Peyer's patch (tissue), 4 donors: ENCODE measurements at regions not wholly inside any gene's neighbourhood (a gene's known extent, or its start where the extent isn't known, plus 50 kb on each side); places are given as distances from the start of the nearest gene placed in this dataset.
"Not testable (repeated sequence)": the region's sequence is repeated elsewhere in the genome, so short reads cannot be mapped to it uniquely, and the experiment has no call there.

ENCODE experiments used
- POLR2A ChIP-seq, 2 donors: fragments of 450-650 bp; IDR thresholded peaks; one replicate each; pipeline ENCODE4 v1.5.1; 2017; ENCODE audit warnings: antibody characterized with exemption in 2 of 2, mild to moderate bottlenecking in 2 of 2, moderate library complexity in 2 of 2
- TF ChIP-seq, protein P1 (sequence below), 6 experiments: fragments of 450-650 bp in 4 of 6; fragments of 200-600 bp in 2 of 6; sonication (generic) in 1 of 6; IDR thresholded peaks; one replicate each; pipeline ENCODE4 v1.5.1; 2017 to 2019; ENCODE audit warnings: antibody characterized with exemption in 6 of 6, mild to moderate bottlenecking in 3 of 6, moderate library complexity in 1 of 6

DNA sequence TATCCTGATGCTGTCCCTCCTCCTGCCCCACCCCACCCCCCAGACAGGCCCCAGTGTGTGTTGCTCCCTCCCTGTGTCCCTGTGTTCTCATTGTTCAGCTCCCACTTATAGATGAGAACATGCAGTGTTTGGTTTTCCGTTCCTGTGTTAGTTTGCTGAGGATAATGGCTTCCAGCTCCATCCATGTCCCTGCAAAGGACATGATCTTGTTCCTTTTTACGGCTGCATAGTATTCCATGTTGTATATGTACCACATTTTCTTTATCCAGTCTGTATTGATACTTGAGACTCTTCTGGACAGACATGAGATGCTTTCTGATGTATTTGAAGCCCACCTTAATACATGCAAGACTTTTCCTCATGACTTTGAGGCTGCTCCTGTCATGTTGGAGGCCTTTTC is 91.8 kb upstream of the USP9X start:
- not testable (repeated sequence) for TF ChIP-seq POLR2A (IDR thresholded peaks at IDR 0.05)
- TF ChIP-seq, protein P1, sequence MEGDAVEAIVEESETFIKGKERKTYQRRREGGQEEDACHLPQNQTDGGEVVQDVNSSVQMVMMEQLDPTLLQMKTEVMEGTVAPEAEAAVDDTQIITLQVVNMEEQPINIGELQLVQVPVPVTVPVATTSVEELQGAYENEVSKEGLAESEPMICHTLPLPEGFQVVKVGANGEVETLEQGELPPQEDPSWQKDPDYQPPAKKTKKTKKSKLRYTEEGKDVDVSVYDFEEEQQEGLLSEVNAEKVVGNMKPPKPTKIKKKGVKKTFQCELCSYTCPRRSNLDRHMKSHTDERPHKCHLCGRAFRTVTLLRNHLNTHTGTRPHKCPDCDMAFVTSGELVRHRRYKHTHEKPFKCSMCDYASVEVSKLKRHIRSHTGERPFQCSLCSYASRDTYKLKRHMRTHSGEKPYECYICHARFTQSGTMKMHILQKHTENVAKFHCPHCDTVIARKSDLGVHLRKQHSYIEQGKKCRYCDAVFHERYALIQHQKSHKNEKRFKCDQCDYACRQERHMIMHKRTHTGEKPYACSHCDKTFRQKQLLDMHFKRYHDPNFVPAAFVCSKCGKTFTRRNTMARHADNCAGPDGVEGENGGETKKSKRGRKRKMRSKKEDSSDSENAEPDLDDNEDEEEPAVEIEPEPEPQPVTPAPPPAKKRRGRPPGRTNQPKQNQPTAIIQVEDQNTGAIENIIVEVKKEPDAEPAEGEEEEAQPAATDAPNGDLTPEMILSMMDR (IDR thresholded peaks at IDR 0.05) = not testable (repeated sequence)
